DND-41 (cell line): ENCODE measurements at regions not wholly inside any gene's neighbourhood (a gene's known extent, or its start where the extent isn't known, plus 50 kb on each side); places are given as distances from the start of the nearest gene placed in this dataset.

Experiments used
- EZH2 ChIP-seq: IDR thresholded peaks from 3 replicates; pipeline ENCODE4 v1.6.1; 2012; ENCODE audit warnings: borderline replicate concordance, low read depth, mild to moderate bottlenecking, moderate library complexity, low read length, inconsistent platforms; ENCODE audit not compliant: severe bottlenecking
- TF ChIP-seq, protein P1 (sequence below): IDR thresholded peaks from 2 replicates; pipeline ENCODE4 v1.5.1; 2012; ENCODE audit warnings: borderline replicate concordance, low read length, moderate library complexity, mild to moderate bottlenecking; ENCODE audit not compliant: poor library complexity, severe bottlenecking; ENCODE audit errors: extremely low read depth

- TF ChIP-seq, protein P1, sequence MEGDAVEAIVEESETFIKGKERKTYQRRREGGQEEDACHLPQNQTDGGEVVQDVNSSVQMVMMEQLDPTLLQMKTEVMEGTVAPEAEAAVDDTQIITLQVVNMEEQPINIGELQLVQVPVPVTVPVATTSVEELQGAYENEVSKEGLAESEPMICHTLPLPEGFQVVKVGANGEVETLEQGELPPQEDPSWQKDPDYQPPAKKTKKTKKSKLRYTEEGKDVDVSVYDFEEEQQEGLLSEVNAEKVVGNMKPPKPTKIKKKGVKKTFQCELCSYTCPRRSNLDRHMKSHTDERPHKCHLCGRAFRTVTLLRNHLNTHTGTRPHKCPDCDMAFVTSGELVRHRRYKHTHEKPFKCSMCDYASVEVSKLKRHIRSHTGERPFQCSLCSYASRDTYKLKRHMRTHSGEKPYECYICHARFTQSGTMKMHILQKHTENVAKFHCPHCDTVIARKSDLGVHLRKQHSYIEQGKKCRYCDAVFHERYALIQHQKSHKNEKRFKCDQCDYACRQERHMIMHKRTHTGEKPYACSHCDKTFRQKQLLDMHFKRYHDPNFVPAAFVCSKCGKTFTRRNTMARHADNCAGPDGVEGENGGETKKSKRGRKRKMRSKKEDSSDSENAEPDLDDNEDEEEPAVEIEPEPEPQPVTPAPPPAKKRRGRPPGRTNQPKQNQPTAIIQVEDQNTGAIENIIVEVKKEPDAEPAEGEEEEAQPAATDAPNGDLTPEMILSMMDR, result no peak
- TF ChIP-seq EZH2, result no peak
Observed at GRCh38 chr1:79633456-79633855, 626.9 kb upstream of the ADGRL4 start.
